ENCODE measurements at regions not wholly inside any gene's neighbourhood (a gene's known extent, or its start where the extent isn't known, plus 50 kb on each side); places are given as distances from the start of the nearest gene placed in this dataset.

DNA sequence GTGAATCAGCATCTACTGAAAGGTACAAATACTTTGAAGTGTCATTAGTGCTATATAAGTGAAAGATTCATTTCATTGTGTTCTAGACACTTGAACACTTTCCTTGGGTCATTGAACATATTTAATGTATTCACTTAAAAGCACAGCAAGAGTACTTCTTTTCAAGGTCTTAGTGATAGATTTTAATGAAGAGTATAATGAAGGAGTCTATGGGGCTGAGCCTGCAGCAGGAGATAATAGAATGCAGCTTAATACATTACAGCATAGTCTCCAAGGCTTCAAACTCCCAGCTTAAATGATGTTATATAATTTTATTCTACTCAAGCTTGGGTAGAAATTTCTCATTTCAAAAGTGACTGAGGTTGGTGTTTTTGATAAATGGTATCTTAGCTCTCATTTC, 66.1 kb upstream of the VEGFC start:
- TF ChIP-seq FOXA1 (IDR thresholded peaks at IDR 0.05) (no peak), NFRKB (IDR thresholded peaks at IDR 0.05) (no peak), ZNF384 (IDR thresholded peaks at IDR 0.05) (no peak), HDGF (IDR thresholded peaks at IDR 0.05; ENCODE audit: borderline replicate concordance) (no peak)
- DNase-seq (ENCODE audit: extremely low spot score): no peak
- CTCF ChIA-PET: no interaction called here
- POLR2A ChIA-PET: no interaction called here

DNA sequence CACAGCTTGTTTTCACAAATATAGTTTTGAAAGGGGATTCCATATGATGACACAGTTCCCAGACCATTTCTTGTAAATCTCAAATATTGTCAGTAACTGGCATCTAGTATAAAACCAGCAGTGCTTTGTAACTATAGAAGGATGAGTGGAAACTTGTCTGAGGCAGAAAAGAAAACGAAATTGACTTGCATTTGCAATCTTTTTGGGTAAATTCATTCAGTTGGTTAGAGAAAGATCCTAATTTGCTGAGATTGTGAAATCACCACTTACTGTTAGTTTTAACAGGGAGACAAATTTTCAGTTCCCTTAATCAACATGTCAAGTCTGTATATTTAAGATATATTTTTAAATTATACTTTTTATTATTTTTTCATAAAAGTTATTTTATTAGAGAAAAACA, 71.5 kb upstream of the VEGFC start:
- CTCF ChIA-PET: interaction anchor here (0.6 kb wide), 1 partner anchor 126 kb away, joined by 3 read pairs; no protein-coding TSS in a partner anchor
- no peak for DNase-seq (ENCODE audit: extremely low spot score)
- TF ChIP-seq HDGF (IDR thresholded peaks at IDR 0.05; ENCODE audit: borderline replicate concordance): no peak
- TF ChIP-seq TARDBP (IDR thresholded peaks at IDR 0.05): no peak
- TF ChIP-seq SP1 (IDR thresholded peaks at IDR 0.05): no peak
- no peak for TF ChIP-seq FOXM1 (IDR thresholded peaks at IDR 0.05; ENCODE audit: borderline replicate concordance)
- TF ChIP-seq SUZ12 (IDR thresholded peaks at IDR 0.05): no peak
- TF ChIP-seq, protein P1, sequence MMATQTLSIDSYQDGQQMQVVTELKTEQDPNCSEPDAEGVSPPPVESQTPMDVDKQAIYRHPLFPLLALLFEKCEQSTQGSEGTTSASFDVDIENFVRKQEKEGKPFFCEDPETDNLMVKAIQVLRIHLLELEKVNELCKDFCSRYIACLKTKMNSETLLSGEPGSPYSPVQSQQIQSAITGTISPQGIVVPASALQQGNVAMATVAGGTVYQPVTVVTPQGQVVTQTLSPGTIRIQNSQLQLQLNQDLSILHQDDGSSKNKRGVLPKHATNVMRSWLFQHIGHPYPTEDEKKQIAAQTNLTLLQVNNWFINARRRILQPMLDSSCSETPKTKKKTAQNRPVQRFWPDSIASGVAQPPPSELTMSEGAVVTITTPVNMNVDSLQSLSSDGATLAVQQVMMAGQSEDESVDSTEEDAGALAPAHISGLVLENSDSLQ (IDR thresholded peaks at IDR 0.05): no peak
- no peak for TF ChIP-seq ARNT (IDR thresholded peaks at IDR 0.05)
- TF ChIP-seq ZNF384 (IDR thresholded peaks at IDR 0.05): no peak
- TF ChIP-seq BHLHE40 (IDR thresholded peaks at IDR 0.05; ENCODE audit: borderline replicate concordance): no peak
- TF ChIP-seq ELF4 (IDR thresholded peaks at IDR 0.05): no peak
- no peak for TF ChIP-seq L3MBTL2 (conservative IDR thresholded peaks at IDR 0.05)
- no peak for TF ChIP-seq FOXK2 (IDR thresholded peaks at IDR 0.05)
- no peak for TF ChIP-seq CTBP1 (IDR thresholded peaks at IDR 0.05; ENCODE audit: borderline replicate concordance)
- no peak for TF ChIP-seq LEF1 (IDR thresholded peaks at IDR 0.05; ENCODE audit: borderline replicate concordance)
- TF ChIP-seq FOXA1 (IDR thresholded peaks at IDR 0.05): no peak
- TF ChIP-seq NFRKB (IDR thresholded peaks at IDR 0.05): no peak
- POLR2A ChIA-PET: no interaction called here

DNA sequence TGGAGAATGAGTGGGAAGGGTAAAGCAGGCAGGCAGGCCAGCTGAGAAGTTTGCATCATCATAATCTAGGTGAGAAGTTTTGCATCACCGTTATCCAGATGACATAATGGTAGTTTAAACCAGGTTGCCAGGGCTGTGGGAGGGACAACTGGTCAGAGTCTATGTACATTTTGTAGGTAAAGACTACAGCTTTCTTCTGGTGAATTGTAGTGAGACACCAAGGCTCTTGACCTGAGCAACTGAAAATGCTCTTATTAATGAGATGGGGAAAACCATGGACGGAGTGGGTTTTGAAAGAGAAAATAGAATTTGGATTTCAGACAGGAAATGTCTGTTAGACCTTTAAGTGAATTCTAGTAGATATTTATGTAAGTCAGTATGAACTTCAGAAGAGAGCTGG, 76.0 kb upstream of the VEGFC start:
- ChIA-PET POLR2A (no interaction called here), CTCF (interaction anchor here (0.9 kb wide), 1 partner anchor 179 kb away, joined by 3 read pairs; no protein-coding TSS in a partner anchor)
- TF ChIP-seq ARNT (IDR thresholded peaks at IDR 0.05) (no peak), LEF1 (IDR thresholded peaks at IDR 0.05; ENCODE audit: borderline replicate concordance) (no peak), HDGF (IDR thresholded peaks at IDR 0.05; ENCODE audit: borderline replicate concordance) (no peak), CTBP1 (IDR thresholded peaks at IDR 0.05; ENCODE audit: borderline replicate concordance) (no peak), NFRKB (IDR thresholded peaks at IDR 0.05) (no peak), FOXK2 (IDR thresholded peaks at IDR 0.05) (no peak), FOXM1 (IDR thresholded peaks at IDR 0.05; ENCODE audit: borderline replicate concordance) (no peak), ELF4 (IDR thresholded peaks at IDR 0.05) (no peak), FOXA1 (IDR thresholded peaks at IDR 0.05) (no peak), BHLHE40 (IDR thresholded peaks at IDR 0.05; ENCODE audit: borderline replicate concordance) (no peak), SUZ12 (IDR thresholded peaks at IDR 0.05) (no peak), SP1 (IDR thresholded peaks at IDR 0.05) (no peak), L3MBTL2 (conservative IDR thresholded peaks at IDR 0.05) (no peak), ZNF384 (IDR thresholded peaks at IDR 0.05) (no peak), TARDBP (IDR thresholded peaks at IDR 0.05) (no peak)
- TF ChIP-seq, protein P1 (IDR thresholded peaks at IDR 0.05): no peak
- DNase-seq (ENCODE audit: extremely low spot score): no peak

DNA sequence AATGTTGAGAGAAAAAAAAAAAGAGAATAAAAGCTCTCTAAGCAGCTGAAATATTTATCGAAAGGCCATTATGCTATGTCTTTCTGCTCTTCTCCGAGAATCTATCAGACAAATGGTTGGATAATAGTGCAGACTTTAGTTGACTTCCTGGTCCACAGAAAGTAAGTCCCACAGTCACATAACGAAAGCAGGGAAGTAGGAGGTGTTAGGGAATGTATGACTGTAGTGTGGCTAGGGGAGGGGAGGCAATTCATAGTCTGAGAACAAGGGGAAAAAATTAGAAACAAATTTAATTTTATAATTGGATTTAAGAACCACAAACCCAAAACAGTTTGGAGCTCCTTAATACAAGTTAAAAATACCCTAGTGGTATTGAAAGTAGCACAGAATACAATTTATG, 79.7 kb upstream of the VEGFC start:
- TF ChIP-seq CTBP1 (IDR thresholded peaks at IDR 0.05; ENCODE audit: borderline replicate concordance) (no peak), NFRKB (IDR thresholded peaks at IDR 0.05) (no peak), ZNF384 (IDR thresholded peaks at IDR 0.05) (no peak), HDGF (IDR thresholded peaks at IDR 0.05; ENCODE audit: borderline replicate concordance) (no peak), FOXA1 (IDR thresholded peaks at IDR 0.05) (no peak), FOXM1 (IDR thresholded peaks at IDR 0.05; ENCODE audit: borderline replicate concordance) (no peak), L3MBTL2 (conservative IDR thresholded peaks at IDR 0.05) (no peak), SP1 (IDR thresholded peaks at IDR 0.05) (no peak), FOXK2 (IDR thresholded peaks at IDR 0.05) (no peak), BHLHE40 (IDR thresholded peaks at IDR 0.05; ENCODE audit: borderline replicate concordance) (no peak), TARDBP (IDR thresholded peaks at IDR 0.05) (no peak), SUZ12 (IDR thresholded peaks at IDR 0.05) (no peak), LEF1 (IDR thresholded peaks at IDR 0.05; ENCODE audit: borderline replicate concordance) (no peak), ELF4 (IDR thresholded peaks at IDR 0.05) (no peak), ARNT (IDR thresholded peaks at IDR 0.05) (no peak)
- TF ChIP-seq, protein P1 (IDR thresholded peaks at IDR 0.05): no peak
- no peak for DNase-seq (ENCODE audit: extremely low spot score)
- CTCF ChIA-PET: no interaction called here

DNA sequence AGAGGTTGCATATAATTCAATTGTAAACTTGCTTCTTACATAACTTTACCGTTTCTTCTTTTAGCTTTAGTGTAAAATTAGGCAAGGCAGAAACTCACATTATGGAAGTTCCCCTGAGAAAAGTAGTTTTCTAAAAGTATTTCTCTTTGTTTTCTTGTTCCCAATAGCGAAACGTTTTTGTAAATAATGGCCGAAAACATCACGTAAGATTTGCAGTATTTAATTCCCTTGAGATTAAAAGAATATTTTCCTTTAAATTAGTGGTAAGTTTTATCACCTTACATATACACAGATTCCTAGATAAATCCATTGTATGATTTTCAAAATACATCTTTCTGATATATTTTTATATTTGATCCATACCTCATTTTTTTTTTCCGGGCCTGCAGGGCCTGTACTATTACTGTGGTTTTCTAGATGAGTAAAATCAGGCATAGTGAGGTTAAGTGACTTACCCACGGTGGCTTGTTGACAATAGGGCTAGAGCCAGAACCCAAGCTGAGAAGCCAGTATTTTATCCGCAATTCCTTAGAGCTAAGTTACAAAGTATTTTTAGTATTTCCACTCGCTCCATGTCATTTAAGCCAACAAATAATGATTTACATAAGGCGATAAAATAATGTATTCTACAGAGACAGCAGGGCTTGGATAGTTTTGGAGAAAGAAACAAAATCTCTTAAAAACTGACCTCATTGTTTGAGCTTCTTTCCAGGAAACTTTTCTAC, 82.2 kb upstream of the VEGFC start:
- POLR2A ChIA-PET: no interaction called here
- no peak for DNase-seq (ENCODE audit: extremely low spot score)
- CTCF ChIA-PET: no interaction called here
- TF ChIP-seq ELF4 (IDR thresholded peaks at IDR 0.05) (no peak), CTBP1 (IDR thresholded peaks at IDR 0.05; ENCODE audit: borderline replicate concordance) (no peak), L3MBTL2 (conservative IDR thresholded peaks at IDR 0.05) (no peak), ZNF384 (IDR thresholded peaks at IDR 0.05) (no peak), LEF1 (IDR thresholded peaks at IDR 0.05; ENCODE audit: borderline replicate concordance) (no peak), FOXK2 (IDR thresholded peaks at IDR 0.05) (no peak), SUZ12 (IDR thresholded peaks at IDR 0.05) (no peak), SP1 (IDR thresholded peaks at IDR 0.05) (no peak), BHLHE40 (IDR thresholded peaks at IDR 0.05; ENCODE audit: borderline replicate concordance) (no peak), FOXA1 (IDR thresholded peaks at IDR 0.05) (no peak), NFRKB (IDR thresholded peaks at IDR 0.05) (no peak), TARDBP (IDR thresholded peaks at IDR 0.05) (no peak), FOXM1 (IDR thresholded peaks at IDR 0.05; ENCODE audit: borderline replicate concordance) (no peak)
- TF ChIP-seq, protein P1 (IDR thresholded peaks at IDR 0.05): no peak

More for the DNA sequence above, 79.7 kb upstream of the VEGFC start:
- POLR2A ChIA-PET: no interaction called here

Data from HEK293T (cell line).